ENCODE measurements at regions not wholly inside any gene's neighbourhood (a gene's known extent, or its start where the extent isn't known, plus 50 kb on each side); places are given as distances from the start of the nearest gene placed in this dataset.
"Not testable (repeated sequence)": the region's sequence is repeated elsewhere in the genome, so short reads cannot be mapped to it uniquely, and the experiment has no call there.

- peaks cover 100% of the 10 kb centered on the region for H3K27me3 Mint-ChIP-seq (ENCODE audit: low read depth)
- TF ChIP-seq, protein P1, sequence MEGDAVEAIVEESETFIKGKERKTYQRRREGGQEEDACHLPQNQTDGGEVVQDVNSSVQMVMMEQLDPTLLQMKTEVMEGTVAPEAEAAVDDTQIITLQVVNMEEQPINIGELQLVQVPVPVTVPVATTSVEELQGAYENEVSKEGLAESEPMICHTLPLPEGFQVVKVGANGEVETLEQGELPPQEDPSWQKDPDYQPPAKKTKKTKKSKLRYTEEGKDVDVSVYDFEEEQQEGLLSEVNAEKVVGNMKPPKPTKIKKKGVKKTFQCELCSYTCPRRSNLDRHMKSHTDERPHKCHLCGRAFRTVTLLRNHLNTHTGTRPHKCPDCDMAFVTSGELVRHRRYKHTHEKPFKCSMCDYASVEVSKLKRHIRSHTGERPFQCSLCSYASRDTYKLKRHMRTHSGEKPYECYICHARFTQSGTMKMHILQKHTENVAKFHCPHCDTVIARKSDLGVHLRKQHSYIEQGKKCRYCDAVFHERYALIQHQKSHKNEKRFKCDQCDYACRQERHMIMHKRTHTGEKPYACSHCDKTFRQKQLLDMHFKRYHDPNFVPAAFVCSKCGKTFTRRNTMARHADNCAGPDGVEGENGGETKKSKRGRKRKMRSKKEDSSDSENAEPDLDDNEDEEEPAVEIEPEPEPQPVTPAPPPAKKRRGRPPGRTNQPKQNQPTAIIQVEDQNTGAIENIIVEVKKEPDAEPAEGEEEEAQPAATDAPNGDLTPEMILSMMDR (IDR thresholded peaks at IDR 0.05; ENCODE audit: unreplicated experiment in 3 of 3), result no peak
- peaks cover 14% of the 10 kb centered on the region for H3K4me1 Mint-ChIP-seq
- H3K36me3 Mint-ChIP-seq (ENCODE audit: low read depth), result no peaks in the 10 kb centered on the region
- H3K9me3 Mint-ChIP-seq, result peaks cover 17% of the 10 kb centered on the region
- no peak overlapping the region for H3K4me3 Mint-ChIP-seq
- H3K27ac Mint-ChIP-seq, result no peak overlapping the region
Observed at GRCh38 chr6:28785962-28786679, 137.7 kb downstream of the TRIM27 start.

DNA sequence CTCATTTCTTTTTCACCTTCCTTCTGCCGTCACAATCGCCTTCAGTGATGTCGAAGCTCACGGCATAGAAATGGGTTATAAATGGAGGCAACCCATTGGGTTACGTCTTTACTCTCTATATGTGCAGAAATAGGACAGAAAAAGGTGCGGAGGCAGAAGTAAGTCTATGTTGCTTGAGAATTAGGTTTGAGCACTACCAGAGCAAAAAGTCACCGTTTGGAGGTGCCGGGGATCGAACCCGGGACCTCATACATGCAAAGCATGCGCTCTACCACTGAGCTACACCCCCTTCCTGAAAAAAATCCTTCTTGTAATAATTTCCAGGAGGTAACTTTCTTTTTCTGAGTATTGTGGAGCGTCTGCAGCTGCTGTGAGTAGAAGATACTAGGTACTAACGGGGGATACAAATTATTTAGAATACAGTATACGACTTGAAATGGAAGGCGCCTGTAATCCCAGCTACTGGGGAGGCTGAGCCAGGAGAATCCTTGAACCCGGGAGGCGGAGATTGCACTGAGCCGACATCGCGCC, 134.2 kb downstream of the TRIM27 start:
- no peak overlapping the region for H3K27ac Mint-ChIP-seq
- H3K36me3 Mint-ChIP-seq (ENCODE audit: low read depth), result no peaks in the 10 kb centered on the region
- TF ChIP-seq, protein P1 (IDR thresholded peaks at IDR 0.05; ENCODE audit: unreplicated experiment in 3 of 3), result no peak
- peaks cover 100% of the 10 kb centered on the region for H3K27me3 Mint-ChIP-seq (ENCODE audit: low read depth)
- peaks cover 14% of the 10 kb centered on the region for H3K9me3 Mint-ChIP-seq
- H3K4me3 Mint-ChIP-seq, result peak overlapping the region; percentile 80 to 92 (median 89)
- H3K4me1 Mint-ChIP-seq, result peaks cover 22% of the 10 kb centered on the region

- Mint-ChIP-seq H3K36me3 (ENCODE audit: low read depth) (no peaks in the 10 kb centered on the region), H3K27me3 (ENCODE audit: low read depth) (peaks cover 100% of the 10 kb centered on the region), H3K9me3 (peaks cover 14% of the 10 kb centered on the region), H3K4me1 (peaks cover 25% of the 10 kb centered on the region), H3K27ac (no peak overlapping the region), H3K4me3 (peak overlapping the region; percentile 80 to 92 (median 89))
- TF ChIP-seq, protein P1 (IDR thresholded peaks at IDR 0.05; ENCODE audit: unreplicated experiment in 3 of 3), result no peak
Observed at GRCh38 chr6:28791002-28791383, 132.8 kb downstream of the TRIM27 start.

DNA sequence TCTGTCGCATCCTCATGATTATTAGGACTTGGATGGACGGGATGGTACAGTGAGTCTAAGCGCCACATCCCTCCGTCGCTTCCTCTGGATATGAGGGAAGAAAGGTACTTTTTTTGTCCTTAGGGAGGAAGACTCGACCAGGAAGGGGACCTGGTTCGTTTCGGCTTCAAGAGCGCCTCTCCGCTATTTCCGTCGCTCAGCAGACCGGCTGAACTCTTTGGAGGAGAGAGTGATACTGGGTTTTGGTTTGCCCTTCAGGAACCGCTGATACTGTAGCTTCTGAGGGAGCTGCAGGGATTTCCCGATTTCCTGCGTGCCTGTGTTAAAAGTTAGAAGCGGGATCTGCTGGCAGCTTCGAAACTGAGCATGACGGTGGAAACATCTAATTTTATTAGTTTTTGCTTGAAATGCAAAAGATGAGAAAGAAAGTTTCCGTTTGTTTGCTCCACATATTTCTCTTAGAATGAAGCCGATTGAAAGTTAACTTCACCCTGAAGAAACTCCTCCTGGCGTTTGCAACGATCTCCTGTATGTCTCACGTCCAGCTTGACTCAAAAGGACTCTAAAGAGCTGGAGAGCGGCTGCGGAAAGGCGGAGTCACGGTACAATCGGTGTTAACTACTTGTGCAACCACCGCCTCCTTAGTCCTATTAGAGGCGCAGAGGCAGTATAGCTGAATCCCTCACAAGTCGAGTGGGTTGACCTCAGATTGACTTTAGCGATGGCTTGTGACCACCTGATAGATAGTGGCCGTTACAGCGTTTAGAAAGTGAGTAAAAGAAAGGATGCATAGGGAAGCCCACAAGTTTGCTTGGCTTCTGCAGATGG, 129.4 kb downstream of the TRIM27 start:
- H3K9me3 Mint-ChIP-seq, result peaks cover 7% of the 10 kb centered on the region
- H3K36me3 Mint-ChIP-seq (ENCODE audit: low read depth), result no peaks in the 10 kb centered on the region
- TF ChIP-seq, protein P1 (IDR thresholded peaks at IDR 0.05; ENCODE audit: unreplicated experiment in 3 of 3), result no peak
- H3K27me3 Mint-ChIP-seq (ENCODE audit: low read depth), result peaks cover 95% of the 10 kb centered on the region
- no peak overlapping the region for H3K27ac Mint-ChIP-seq
- H3K4me1 Mint-ChIP-seq, result peaks cover 23% of the 10 kb centered on the region
- H3K4me3 Mint-ChIP-seq, result peak overlapping the region; percentile 61 to 71 (median 70)

DNA sequence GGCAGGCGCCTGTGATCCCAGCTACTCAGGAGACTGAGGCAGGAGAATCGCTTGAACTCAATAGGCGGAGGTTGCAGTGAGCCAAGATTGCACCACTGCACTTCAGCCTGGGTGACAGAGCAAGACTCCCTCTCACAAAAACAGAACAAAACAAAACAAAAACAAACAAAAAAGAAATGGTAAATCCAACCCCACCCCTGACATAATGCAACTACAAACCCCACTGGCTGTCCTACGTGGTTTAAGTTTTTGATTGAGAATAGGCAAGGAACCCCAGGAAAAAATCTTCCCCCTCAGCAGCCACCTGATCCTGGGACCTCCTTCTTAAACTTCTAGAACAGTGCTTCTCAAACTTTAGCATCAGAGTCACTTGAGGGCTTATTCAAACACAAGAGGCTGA, 123.1 kb downstream of the TRIM27 start:
- not testable (repeated sequence) for H3K4me3 Mint-ChIP-seq; H3K27ac Mint-ChIP-seq; H3K9me3 Mint-ChIP-seq; H3K36me3 Mint-ChIP-seq (ENCODE audit: low read depth); H3K4me1 Mint-ChIP-seq
- H3K27me3 Mint-ChIP-seq (ENCODE audit: low read depth), result peaks cover 94% of the 10 kb centered on the region
